G401 (cell line): ENCODE measurements at regions not wholly inside any gene's neighbourhood (a gene's known extent, or its start where the extent isn't known, plus 50 kb on each side); places are given as distances from the start of the nearest gene placed in this dataset.

Experiments
- DNase-seq: peaks from one replicate; pipeline ENCODE4 v3.0.0-alpha.2; 2015; ENCODE audit warnings: low spot score
- in situ Hi-C: cut with HindIII; loops from 2 replicates; pipeline ENCODE4 v1.10.0; 2016; ENCODE audit warnings: low sequenced_read_pairs, mixed read lengths

DNA sequence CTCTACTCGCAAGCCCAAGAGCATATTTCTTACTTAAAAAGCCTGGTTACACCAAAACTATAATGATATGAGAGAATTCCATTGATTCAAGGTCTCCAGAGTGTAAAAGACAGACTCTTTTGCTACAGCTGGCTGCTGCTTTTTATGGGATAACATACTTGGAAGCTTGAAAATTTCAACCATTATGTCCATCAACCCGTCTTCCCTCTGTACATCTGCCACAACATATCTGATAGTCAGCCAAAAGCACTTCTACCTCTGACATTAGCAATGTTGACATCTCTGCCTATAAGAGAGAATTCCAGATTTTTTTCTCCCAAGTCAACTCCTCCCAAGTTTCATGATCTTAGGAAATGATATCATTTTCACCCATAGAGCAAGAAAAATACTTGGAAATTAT, 54.4 kb upstream of the IQCM start:
- no peak for DNase-seq
- in situ Hi-C loops, result no loop called here

DNA sequence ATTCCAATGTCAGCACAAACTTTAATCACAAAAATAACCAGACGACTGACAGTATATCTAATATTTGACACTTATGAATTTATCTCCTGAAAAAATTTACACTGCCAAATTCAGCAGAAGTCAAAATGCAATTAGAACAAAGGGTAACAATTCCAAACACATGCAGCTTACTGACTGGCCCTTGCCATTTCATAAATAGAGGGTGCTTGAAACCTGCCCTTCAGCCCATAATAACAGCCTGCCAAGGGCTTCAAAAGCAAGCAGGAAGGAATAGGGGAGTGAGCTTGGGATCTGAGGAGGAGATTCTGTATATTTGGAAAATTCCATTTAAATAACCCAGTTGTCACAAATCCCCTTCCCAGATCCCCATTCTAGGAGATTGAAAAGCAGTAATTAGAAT, 66.1 kb upstream of the IQCM start:
- in situ Hi-C loops, result no loop called here
- no peak for DNase-seq

DNA sequence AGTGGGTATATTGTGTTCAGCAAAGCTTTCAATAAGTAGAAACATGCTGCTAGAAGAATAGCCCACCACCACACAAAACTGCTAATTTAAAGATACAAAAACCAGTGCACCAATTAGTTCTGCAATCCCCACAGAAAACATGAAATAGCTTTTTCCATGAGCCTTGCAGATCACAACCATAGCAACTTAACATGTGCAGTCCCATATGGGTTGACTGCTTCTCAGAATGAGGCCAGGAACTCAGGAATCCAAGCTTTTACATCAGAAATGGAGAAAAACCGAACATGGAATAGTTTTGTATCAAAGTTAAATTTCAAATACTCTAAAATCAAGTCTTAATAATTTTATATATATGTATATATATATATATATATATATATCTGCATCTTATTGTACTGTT, 66.6 kb upstream of the IQCM start:
- in situ Hi-C loops, result no loop called here
- DNase-seq, result no peak

DNA sequence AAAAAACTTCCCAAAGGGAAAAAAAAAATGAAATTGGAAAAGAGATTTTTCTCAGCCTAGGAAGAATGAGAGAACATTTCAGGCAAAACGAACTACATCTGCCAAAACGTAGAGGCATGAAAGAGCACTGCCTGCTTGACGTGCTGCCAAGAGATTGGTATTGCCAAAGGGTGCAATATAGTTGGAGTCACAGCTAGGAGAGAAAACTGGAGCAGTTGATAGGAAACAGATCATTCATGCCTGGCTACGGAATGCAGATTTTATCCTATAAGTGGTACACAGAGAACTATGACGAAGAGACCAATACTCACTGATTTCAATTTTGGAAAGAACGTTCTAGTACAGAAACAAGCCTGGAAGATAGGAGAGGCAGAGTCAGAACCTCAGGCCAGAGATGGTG, 68.4 kb upstream of the IQCM start:
- in situ Hi-C loops, result no loop called here

DNA sequence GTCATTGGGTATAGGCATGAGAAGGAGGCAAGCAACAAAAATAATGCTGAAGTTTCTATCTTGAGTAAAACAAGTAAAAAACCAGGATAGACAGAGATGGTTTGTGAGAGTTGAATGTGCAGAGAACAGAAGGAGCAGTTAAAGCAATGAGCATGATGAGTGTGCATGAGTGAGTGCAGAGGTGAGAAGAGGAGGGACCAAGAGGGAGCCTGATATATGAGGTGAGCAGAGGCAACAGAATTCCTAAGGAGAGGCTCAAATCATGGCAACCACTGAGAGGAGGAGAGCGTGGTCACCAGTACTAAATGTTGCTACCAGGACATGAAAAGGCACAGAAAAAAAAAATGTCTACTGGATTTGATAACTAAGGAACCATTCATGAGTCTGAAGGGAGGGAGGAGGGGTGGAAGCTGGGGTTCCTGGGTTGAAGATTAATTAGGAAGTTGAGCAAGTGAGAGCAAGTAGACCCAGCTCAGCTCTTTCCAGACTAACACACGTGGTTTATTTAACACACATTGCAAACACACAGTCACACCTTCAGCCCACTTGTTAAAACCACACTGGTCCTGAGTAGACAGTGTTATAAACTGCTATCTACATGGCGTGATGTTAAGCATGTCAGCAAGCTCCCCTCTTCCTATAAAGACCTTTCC, 69.0 kb upstream of the IQCM start:
- in situ Hi-C loops, result no loop called here
- DNase-seq, result no peak

More for the DNA sequence above, 68.4 kb upstream of the IQCM start:
- DNase-seq, result no peak

DNA sequence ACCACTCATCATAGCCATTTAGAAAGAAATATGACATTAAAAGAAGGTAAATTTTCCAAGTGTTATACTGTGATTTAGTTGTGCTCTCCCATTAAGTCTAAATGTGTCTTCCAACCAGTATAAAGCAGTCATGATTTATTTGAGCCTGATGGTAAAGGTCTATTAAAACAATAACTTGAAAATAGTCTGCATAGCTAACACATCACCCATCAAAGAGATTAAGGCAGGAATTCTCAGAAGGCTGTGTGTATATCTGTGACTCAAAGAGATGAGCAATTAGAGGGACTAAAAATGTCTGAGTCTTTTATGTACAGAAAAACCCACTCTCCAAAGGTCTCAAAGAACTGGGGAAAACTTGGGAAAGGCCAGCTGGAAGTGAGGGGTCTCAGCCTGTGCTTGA, 70.3 kb upstream of the IQCM start:
- DNase-seq, result no peak
- in situ Hi-C loops, result no loop called here

DNA sequence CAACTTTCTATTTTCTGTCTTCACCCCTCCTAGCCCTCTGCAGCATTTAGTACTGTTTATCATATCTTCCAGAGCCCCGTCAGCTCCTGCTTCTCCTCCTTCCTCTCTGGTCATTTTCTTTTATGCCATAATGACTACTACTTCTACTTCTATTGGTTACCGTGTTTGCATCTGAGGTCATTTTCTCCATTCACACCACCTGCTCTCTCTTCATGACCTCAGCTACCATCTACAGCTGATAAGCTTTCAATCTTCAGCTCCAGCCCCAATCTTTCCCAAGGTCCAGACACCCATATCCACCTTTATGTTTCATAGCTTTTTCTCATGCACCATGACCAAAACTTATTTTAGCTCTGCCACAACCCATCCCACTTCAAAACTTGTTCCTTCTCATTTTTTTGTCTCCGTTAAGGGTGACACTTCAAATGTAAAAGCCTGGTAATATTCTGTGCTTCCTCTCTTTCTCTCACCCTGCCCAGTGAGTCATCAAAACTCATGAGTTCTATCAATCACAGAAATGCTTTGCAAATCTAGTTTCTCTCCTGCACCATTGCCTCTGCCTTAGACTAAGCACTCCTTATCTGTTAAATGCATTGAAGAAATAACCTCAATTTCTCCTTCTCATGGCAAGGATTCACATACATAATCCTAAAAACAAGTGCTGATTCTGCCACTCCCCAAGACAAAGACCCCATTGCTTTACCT, 71.3 kb upstream of the IQCM start:
- in situ Hi-C loops, result no loop called here
- DNase-seq, result no peak

DNA sequence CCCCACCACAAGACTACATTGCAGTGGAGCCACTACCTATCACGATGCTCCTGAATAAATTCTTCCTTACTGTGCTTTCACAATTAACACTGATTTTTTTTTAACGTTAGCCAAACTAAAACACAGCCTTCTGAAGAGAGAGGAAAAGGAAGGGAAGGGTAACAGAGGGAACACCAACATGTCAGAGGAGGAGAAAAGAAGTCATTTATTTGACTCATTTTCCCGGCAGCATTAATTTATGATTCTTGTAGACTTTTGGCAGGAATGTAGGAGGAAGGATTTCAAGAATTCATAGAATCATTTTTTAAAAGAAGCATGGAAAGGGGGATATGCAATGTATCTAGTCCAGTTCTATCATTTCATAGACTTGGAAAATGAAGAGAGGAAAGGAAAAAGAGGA, 74.3 kb upstream of the IQCM start:
- in situ Hi-C loops, result no loop called here
- no peak for DNase-seq

DNA sequence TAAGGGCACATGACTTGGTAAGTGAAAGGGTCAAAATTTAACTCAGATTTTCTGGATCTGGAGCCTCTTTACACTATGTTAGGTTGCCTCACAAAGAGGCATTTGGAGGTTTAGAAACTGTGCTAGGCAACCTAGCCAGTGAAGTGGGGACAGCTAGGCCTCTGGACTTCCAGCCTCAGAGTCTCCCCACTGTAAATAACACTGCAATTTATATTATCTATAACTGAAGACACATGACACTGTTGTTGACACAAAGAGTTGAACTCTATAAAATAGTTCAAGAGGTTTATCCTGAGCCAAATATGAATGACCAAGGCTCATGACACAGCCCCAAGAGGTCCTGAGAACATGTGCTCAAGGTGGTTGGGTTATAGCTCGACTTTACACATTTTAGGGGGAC, 74.9 kb upstream of the IQCM start:
- no peak for DNase-seq
- in situ Hi-C loops, result no loop called here

DNA sequence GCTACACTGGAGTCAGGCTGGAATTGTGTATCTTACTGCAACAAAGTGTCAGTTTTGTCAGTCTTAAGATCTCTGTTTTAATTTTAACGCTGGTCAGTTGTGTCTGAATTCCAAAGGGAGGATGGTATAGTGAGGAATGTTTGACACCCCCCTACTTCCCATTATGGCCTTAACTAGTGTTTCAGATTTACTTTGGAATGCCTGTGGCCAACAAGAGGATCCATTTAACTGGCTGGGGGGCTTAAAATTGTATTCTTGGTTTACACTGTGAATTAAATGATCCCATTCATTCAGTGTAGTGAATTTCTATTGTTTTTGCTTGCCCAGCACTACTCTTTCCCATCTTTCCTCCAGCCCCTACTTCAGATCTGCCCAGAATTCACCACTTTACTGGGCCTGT, 75.8 kb upstream of the IQCM start:
- no peak for DNase-seq
- in situ Hi-C loops, result no loop called here

DNA sequence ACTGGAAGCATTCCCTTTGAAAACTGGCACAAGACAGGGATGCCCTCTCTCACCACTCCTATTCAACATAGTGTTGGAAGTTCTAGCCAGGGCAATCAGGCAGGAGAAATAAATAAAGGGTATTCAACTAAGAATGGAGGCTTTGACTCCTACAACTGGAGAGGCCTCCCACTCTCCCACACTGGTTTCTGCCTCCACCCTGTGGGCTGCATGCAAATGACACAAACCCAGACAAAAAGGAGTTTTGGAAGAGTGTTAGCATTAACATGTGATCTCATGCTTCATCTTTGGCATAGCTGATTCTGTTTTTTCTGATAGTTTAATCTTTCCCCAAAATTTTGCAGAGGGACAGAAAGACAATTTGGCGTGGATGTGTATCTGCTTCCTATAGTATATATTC, 80.8 kb upstream of the IQCM start:
- DNase-seq, result no peak
- in situ Hi-C loops, result no loop called here

DNA sequence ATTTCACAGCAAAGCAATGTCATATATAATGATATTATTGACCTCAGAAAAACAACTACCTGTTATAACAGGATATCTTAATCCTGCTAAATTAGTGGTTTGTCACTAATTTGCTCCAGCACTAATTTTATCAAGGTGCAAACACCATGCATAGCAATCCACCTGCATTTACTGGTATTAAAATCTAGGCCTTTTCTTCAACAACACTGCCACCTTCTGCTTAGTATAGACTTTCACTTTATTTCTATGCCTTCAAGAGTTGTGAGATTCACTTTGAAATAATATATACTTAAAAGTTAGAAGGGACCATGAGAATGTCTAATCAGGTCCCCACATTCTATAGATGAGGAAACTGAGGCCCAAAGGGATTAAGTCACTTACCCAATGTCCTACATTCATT, 82.1 kb upstream of the IQCM start:
- in situ Hi-C loops, result no loop called here
- DNase-seq, result peak; percentile 17

DNA sequence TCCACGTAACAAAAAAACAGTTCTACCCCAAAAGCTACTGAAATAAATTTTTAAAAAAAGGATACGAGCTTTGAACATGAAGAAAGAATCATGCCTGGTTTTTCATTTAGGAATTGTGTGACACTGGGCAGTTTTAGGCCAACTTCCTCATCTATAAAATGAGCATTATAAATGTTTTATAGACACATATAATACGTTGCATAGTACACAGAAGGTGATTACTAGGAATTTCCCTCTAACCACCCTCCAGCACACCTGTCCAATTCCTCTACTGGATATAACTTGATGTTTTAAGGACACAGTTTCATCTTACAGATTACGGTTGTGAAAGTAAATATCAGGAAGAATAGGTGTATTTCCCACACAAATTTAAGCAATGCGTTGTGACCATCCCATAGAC, 85.5 kb upstream of the IQCM start:
- no peak for DNase-seq
- in situ Hi-C loops, result no loop called here

DNA sequence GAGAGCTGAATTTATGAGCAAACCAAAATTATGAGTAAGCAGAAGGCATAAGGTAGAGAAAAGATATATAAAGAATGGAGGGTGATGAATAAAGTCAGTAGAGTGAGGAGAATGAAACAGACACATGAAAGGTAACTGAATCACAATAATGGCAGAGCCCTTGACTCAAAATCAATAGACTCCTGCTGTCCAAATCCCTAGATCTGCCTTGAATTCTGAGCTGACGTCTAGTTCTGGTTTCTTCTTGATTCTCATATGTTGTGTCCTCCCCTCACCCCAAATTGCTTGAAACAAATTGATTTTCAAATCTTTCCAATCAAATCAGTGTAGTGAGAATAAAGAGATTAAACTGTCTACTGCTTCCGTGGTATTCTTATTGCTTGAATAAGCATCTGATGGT, 86.6 kb upstream of the IQCM start:
- in situ Hi-C loops, result no loop called here

DNA sequence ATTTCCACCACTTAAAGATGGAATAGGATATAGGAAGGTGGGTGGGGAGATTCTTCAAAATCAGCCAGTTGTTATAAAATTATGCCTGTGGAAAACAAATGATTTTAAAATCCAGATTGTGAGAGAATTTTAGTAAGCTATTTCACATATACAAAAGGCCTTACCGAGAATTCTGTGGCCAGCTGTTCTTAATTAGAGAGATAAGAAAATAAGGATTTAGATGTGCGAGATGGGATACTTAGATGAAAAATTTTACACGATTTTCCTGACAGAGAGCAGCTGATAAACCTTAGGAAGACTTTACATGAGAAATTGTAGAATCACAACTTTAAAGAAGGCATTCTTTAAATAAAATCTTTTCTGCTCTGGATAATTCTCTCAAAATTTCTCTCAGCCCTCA, 94.5 kb upstream of the IQCM start:
- in situ Hi-C loops, result no loop called here
- no peak for DNase-seq

More for the DNA sequence above, 86.6 kb upstream of the IQCM start:
- DNase-seq, result no peak

DNA sequence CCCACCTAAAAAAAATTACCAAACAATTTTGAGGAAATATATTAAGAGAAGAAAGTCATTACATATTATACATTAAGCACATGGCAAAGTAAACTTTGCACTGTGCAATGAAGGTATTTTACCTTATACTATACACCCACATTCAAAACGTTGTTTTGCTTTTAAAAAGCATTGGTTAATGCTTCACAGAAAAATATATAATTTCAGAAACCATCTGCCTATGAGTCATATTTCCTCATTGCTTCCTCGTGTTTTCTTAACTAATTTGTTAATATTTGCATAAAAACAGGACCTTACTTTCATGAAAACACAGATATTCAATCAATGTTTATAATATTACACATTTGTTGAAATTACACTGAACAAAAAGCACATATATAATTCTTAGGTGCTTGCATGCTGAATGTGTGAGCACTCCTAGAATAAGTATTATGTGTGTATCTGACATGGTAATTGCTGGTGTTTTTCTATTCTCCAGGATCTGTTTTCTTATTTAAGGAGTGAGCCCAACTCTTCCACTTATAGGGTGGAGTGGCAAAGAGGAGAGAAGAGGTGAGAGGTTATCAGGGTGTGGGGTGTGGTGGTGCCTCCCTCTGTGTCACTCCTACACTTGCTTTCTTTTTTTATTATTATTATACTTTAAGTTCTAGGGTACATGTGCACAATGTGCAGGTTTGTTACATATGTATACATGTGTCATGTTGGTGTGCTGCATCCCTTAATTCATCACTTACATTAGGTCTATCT, 95.1 kb upstream of the IQCM start:
- DNase-seq, result no peak
- in situ Hi-C loops, result no loop called here

DNA sequence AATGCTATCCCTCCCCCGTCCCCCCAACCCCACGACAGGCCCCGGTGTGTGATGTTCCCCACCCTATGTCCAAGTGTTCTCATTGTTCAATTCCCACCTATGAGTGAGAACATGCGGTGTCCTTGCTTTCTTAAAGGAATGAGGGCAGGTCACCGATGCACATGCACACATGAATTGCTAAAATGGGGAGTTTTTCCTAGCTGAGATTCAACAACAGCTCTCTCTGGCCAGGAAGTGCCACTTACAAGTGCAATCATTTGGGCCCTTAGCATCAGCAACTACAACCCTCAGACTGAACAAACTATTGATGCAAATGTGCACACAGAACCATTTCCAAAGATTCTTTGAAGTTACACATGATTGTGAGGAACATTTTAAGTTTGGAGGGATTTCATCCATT, 95.7 kb upstream of the IQCM start:
- in situ Hi-C loops, result no loop called here
- no peak for DNase-seq

DNA sequence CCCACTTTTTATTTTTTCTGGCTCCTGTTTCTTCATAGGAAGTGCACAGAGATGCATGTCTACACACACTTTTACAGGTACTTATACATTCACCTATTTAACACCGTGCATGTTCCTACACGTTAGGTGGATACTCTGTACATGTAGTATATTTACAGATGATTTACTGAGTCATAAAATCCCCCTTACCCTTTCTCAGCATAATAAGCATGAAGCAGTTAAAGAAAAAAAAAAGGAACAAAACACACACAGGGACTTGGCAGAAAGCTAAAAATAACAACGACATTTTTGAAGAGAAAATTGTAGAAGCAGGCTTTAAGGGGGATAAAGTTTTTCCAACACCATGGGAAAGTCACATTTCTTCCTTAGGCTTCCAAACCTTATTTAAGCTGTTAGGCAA, 96.4 kb upstream of the IQCM start:
- in situ Hi-C loops, result no loop called here

DNA sequence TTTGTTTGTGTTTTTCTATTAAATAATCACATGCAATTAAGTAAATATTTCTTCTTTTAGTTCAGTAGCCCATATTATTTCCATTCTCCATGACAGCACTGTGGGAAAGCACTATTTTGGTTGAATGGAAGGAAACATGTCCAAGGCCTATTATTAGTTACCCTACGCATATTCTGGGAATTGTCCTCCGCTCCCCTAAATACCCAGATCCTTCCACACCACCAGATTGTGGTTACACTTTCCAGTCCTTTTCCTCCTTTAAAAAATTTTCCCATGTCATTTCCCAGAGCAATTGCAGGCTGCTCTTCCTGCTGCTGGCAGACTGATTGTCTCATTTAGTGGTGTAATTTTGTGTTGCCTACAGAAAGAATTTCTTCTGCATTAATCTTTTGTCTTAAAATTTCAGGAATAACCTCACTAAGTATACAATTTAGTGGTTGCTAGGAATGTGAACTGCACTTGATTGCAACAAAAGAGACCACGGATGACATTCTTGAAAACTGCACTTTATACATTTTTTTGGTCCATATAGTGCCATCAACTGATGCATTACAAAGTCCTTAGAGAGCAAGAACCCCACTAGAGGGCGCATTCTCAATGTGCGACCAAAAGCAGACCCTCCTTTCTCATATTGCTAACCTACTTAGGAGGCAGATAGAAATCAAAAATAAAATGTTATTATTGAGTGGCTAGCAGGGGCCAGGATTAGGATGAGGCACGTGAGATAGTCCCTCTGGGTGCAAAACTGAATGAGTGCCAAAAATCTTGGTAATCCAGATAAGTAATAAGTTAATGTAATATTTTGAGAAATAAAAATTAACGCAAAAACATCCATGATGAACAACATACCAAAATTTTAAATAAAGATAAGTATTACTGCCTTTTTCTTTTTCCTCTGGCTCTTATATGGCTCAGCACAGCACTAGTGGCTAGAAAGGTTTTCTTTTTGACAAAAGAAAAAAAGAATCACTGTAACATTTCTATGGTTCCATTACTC, 98.8 kb upstream of the IQCM start:
- DNase-seq, result peak; percentile 11
- in situ Hi-C loops, result no loop called here

More for the DNA sequence above, 96.4 kb upstream of the IQCM start:
- no peak for DNase-seq
